Adrenal gland (tissue), 9 donors: ENCODE measurements at regions not wholly inside any gene's neighbourhood (a gene's known extent, or its start where the extent isn't known, plus 50 kb on each side); places are given as distances from the start of the nearest gene placed in this dataset.

Experiments
- DNase-seq, 7 donors: peaks; one replicate each; pipeline ENCODE4 v3.0.0-alpha.2; 2019 to 2020
- H3K27ac ChIP-seq, 5 donors: fragments of 200-600 bp; sonication (generic) in 4 of 5; 1 replicate in 3 of 5; 2 replicates in 2 of 5; pipeline versions ENCODE4 v1.5.1 to v1.8.0; 2016 to 2020; ENCODE audit warnings: mild to moderate bottlenecking in 1 of 5
- H3K27me3 ChIP-seq: fragments of 200-600 bp; 2 replicates; pipeline ENCODE4 v1.8.0; 2021
- H3K36me3 ChIP-seq, 2 donors: fragments of 200-600 bp; replicated peaks in 1 of 2; 1 replicate in 1 of 2; 2 replicates in 1 of 2; pipeline versions ENCODE4 v1.5.1 to v1.8.0; 2018 to 2022
- H3K4me1 ChIP-seq, 2 donors: fragments of 200-600 bp; replicated peaks in 1 of 2; 1 replicate in 1 of 2; 2 replicates in 1 of 2; pipeline versions ENCODE4 v1.5.1 to v1.8.0; 2018 to 2021
- H3K4me3 ChIP-seq, 4 donors: fragments of 200-600 bp; sonication (generic) in 3 of 4; one replicate each; pipeline ENCODE4 v1.5.1; 2016 to 2018
- H3K9me3 ChIP-seq, 3 donors: fragments of 200-600 bp; sonication (generic) in 1 of 3; replicated peaks in 1 of 3; 1 replicate in 2 of 3; 2 replicates in 1 of 3; pipeline versions ENCODE4 v1.5.1 to v1.8.0; 2016 to 2021
- CTCF ChIP-seq, 6 experiments: fragments of 450-650 bp in 4 of 6; fragments of 200-600 bp in 2 of 6; sonication (generic) in 1 of 6; IDR thresholded peaks; 1 replicate in 5 of 6; 2 replicates in 1 of 6; pipeline versions ENCODE4 v1.5.1 to v1.8.0; 2016 to 2021; ENCODE audit warnings: antibody characterized with exemption in 6 of 6, mild to moderate bottlenecking in 2 of 6, moderate library complexity in 1 of 6
- POLR2A ChIP-seq, 2 donors: fragments of 450-650 bp; IDR thresholded peaks; one replicate each; pipeline ENCODE4 v1.6.1; 2017; ENCODE audit warnings: antibody characterized with exemption in 2 of 2, mild to moderate bottlenecking in 2 of 2, moderate library complexity in 1 of 2
- WGBS, 4 donors: extraction: QIAGEN DNeasy Blood & Tissue Kit in 2 of 4; methylation state at CpG; one replicate each; pipeline versions ENCODE4 v1.1.5 to v1.1.7; 2013 to 2017; 5-methylcytosine and 5-hydroxymethylcytosine counted together
- intact Hi-C, 2 donors: fragments of 100-400 bp; cut with DNase I; formaldehyde crosslinking; loops; one replicate each; pipeline versions ENCODE4 v1.14.1 to v1.15.0; 2022 to 2023
- donor health status: healthy with polysubstance abuse.
- donor health status: Bipolar disorder and iron deficiency.
- donor health status: DM: yes; HTN: yes; CAD: no.
- donor health status: DM: no; HTN: no; CAD: no.
- donor health status: DM: no; HTN: no; CAD: no.

DNA sequence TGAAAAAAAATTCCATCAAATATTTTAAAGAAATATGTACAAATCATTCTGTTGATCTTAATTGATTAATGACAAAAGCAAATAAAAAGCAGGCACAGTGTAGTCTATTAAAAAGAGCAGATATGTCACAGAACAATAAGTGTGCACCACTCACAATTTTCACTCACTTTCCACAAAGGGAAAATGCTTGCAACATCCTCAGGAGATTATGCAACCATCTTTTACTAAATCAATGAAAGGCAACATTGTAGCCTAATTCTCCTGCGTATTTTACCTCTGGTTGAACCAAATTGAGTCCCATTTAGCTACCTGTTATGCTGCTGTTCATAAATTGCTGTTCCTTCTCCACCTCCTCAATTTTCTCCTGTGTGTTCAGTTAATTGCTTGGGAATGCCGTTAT is 1346.8 kb upstream of the PIK3C3 start:
- H3K4me1 ChIP-seq, result no peaks in the 10 kb centered on the region
- DNase-seq, result no peak
- TF ChIP-seq POLR2A (IDR thresholded peaks at IDR 0.05), result no peak
- no peak for TF ChIP-seq CTCF (IDR thresholded peaks at IDR 0.05)
- 56 to 79% (median 66%) methylated on average over 2 of the region's 2 CpGs for WGBS, 4 donors
- no peaks in the 10 kb centered on the region for H3K27me3 ChIP-seq
- H3K36me3 ChIP-seq, result no peaks in the 10 kb centered on the region
- intact Hi-C loops, result no loop called here
- no peak overlapping the region for H3K27ac ChIP-seq
- no peak overlapping the region for H3K4me3 ChIP-seq
- no peaks in the 10 kb centered on the region for H3K9me3 ChIP-seq

DNA sequence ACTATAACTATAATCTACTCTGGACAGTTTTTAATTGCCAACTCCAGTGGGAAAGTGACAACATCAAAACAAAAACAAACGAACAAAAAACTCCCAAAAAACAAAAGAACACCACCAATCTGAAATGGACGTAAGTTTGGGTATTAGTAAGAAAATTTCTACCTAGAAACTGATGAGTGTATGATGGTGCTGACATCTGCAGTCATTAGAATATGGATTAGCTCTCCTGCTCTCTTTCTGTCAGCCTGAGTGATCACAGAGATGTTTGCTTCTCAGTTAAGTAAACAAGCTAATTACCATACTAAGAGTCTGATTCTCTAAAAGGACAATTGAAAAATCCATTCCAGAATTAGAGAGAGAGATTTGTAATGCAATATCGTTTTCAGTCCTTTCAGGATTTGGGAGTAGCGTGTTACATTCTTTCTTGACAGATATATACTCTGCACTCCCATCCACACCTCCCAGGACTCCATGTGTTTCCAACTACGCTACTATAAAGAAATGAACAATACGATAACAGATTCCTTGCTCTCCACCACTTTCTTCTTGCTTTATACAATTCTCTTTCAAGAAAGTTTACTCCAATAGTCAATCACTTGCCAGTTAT is 1347.4 kb upstream of the PIK3C3 start:
- intact Hi-C loops, result no loop called here
- no peak for DNase-seq
- no peaks in the 10 kb centered on the region for H3K9me3 ChIP-seq
- 43 to 55% (median 44%) methylated on average over 6 of the region's 6 CpGs for WGBS, 4 donors
- TF ChIP-seq POLR2A (IDR thresholded peaks at IDR 0.05) (no peak), CTCF (IDR thresholded peaks at IDR 0.05) (no peak)
- no peak overlapping the region for H3K4me3 ChIP-seq
- H3K4me1 ChIP-seq, result no peaks in the 10 kb centered on the region
- no peak overlapping the region for H3K27ac ChIP-seq
- no peaks in the 10 kb centered on the region for H3K36me3 ChIP-seq
- no peaks in the 10 kb centered on the region for H3K27me3 ChIP-seq

GRCh38 chr18:40606996-40607395 is 1348.0 kb upstream of the PIK3C3 start:
- 25 to 42% (median 33%) methylated on average over 1 of the region's 1 CpG for WGBS, 4 donors
- no peaks in the 10 kb centered on the region for H3K4me1 ChIP-seq
- no peak overlapping the region for H3K4me3 ChIP-seq
- H3K27me3 ChIP-seq, result no peaks in the 10 kb centered on the region
- no peaks in the 10 kb centered on the region for H3K9me3 ChIP-seq
- H3K36me3 ChIP-seq, result no peaks in the 10 kb centered on the region
- no peak for DNase-seq
- TF ChIP-seq POLR2A (IDR thresholded peaks at IDR 0.05) (no peak), CTCF (IDR thresholded peaks at IDR 0.05) (no peak)
- H3K27ac ChIP-seq, result no peak overlapping the region
- intact Hi-C loops, result no loop called here

GRCh38 chr18:40583671-40584070 is 1371.4 kb upstream of the PIK3C3 start:
- WGBS, 4 donors, result 82 to 89% (median 86%) methylated on average over 12 of the region's 12 CpGs
- Histone ChIP-seq H3K36me3 (no peaks in the 10 kb centered on the region), H3K9me3 (no peaks in the 10 kb centered on the region), H3K27me3 (no peaks in the 10 kb centered on the region), H3K4me1 (no peaks in the 10 kb centered on the region), H3K27ac (no peak overlapping the region), H3K4me3 (no peak overlapping the region)
- TF ChIP-seq CTCF (IDR thresholded peaks at IDR 0.05) (no peak), POLR2A (IDR thresholded peaks at IDR 0.05) (no peak)
- intact Hi-C loops, result no loop called here
- DNase-seq, result no peak
